Activated CD4-positive, alpha-beta T cell treated with anti-CD3 and anti-CD28 coated beads, Interleukin-10, Interleukin-2, amounts not matched to agents 100 ng/mL and 50 ng/mL, durations not matched to agents 16 hours and 8 hours (primary cell): ENCODE measurements at regions not wholly inside any gene's neighbourhood (a gene's known extent, or its start where the extent isn't known, plus 50 kb on each side); places are given as distances from the start of the nearest gene placed in this dataset.

Experiments used
- DNase-seq: peaks from one replicate; pipeline ENCODE4 v3.0.0-alpha.2; 2020

DNA sequence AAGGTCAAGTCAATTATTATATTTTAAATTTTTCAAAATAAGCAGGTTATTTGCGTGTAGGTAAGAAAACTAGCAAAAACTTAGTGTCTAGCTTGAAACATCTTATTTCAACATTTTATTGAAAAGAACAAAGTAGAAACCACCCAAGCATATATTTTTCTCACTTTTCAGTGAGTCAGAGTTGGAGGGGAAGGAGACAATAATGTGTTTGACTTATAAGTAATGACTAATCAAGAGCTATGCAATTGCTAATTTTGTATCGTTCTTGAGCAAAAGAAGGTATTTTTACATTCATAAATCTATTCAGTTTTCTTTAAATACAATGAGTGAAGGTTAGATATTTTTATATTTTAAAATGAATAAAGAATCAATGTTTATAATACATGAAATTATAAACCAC lies 54.4 kb upstream of the P2RY1 start:
- no peak for DNase-seq

DNA sequence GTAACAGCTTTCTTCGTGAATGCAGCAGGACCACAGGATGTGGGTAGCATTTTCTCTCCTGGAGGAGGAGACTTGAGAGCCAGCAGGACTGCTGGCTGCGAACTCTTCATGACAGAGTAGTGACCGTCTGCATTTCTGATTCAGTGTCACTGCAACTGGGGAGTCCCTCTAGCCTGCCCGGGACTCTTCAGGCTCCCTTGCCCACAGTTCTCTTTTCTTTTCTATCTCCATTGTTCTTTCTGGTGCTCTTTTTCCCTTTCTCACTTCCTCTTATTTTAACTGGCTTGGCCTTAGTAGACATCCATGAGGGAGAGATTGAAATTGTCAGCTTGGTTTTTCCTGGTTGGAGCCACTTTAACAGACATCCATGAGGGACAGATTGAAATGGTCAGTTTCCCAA lies 49.9 kb upstream of the P2RY1 start:
- DNase-seq, result no peak
